Adrenal gland (tissue), 9 donors: ENCODE measurements at regions not wholly inside any gene's neighbourhood (a gene's known extent, or its start where the extent isn't known, plus 50 kb on each side); places are given as distances from the start of the nearest gene placed in this dataset.

Source experiments
- DNase-seq, 7 donors: peaks; one replicate each; pipeline ENCODE4 v3.0.0-alpha.2; 2019 to 2020
- H3K27ac ChIP-seq, 5 donors: fragments of 200-600 bp; sonication (generic) in 4 of 5; 1 replicate in 3 of 5; 2 replicates in 2 of 5; pipeline versions ENCODE4 v1.5.1 to v1.8.0; 2016 to 2020; ENCODE audit warnings: mild to moderate bottlenecking in 1 of 5
- H3K27me3 ChIP-seq: fragments of 200-600 bp; 2 replicates; pipeline ENCODE4 v1.8.0; 2021
- H3K36me3 ChIP-seq, 2 donors: fragments of 200-600 bp; replicated peaks in 1 of 2; 1 replicate in 1 of 2; 2 replicates in 1 of 2; pipeline versions ENCODE4 v1.5.1 to v1.8.0; 2018 to 2022
- H3K4me1 ChIP-seq, 2 donors: fragments of 200-600 bp; replicated peaks in 1 of 2; 1 replicate in 1 of 2; 2 replicates in 1 of 2; pipeline versions ENCODE4 v1.5.1 to v1.8.0; 2018 to 2021
- H3K4me3 ChIP-seq, 4 donors: fragments of 200-600 bp; sonication (generic) in 3 of 4; one replicate each; pipeline ENCODE4 v1.5.1; 2016 to 2018
- H3K9me3 ChIP-seq, 3 donors: fragments of 200-600 bp; sonication (generic) in 1 of 3; replicated peaks in 1 of 3; 1 replicate in 2 of 3; 2 replicates in 1 of 3; pipeline versions ENCODE4 v1.5.1 to v1.8.0; 2016 to 2021
- POLR2A ChIP-seq, 2 donors: fragments of 450-650 bp; IDR thresholded peaks; one replicate each; pipeline ENCODE4 v1.6.1; 2017; ENCODE audit warnings: antibody characterized with exemption in 2 of 2, mild to moderate bottlenecking in 2 of 2, moderate library complexity in 1 of 2
- WGBS, 4 donors: extraction: QIAGEN DNeasy Blood & Tissue Kit in 2 of 4; methylation state at CpG; one replicate each; pipeline versions ENCODE4 v1.1.5 to v1.1.7; 2013 to 2017; 5-methylcytosine and 5-hydroxymethylcytosine counted together
- intact Hi-C, 2 donors: fragments of 100-400 bp; cut with DNase I; formaldehyde crosslinking; loops; one replicate each; pipeline versions ENCODE4 v1.14.1 to v1.15.0; 2022 to 2023
- TF ChIP-seq, protein P1 (sequence below), 6 experiments: fragments of 450-650 bp in 4 of 6; fragments of 200-600 bp in 2 of 6; sonication (generic) in 1 of 6; IDR thresholded peaks; 1 replicate in 5 of 6; 2 replicates in 1 of 6; pipeline versions ENCODE4 v1.5.1 to v1.8.0; 2016 to 2021; ENCODE audit warnings: antibody characterized with exemption in 6 of 6, mild to moderate bottlenecking in 2 of 6, moderate library complexity in 1 of 6
- donor health status: healthy with polysubstance abuse.
- donor health status: Bipolar disorder and iron deficiency.
- donor health status: DM: yes; HTN: yes; CAD: no.
- donor health status: DM: no; HTN: no; CAD: no.
- donor health status: DM: no; HTN: no; CAD: no.

DNA sequence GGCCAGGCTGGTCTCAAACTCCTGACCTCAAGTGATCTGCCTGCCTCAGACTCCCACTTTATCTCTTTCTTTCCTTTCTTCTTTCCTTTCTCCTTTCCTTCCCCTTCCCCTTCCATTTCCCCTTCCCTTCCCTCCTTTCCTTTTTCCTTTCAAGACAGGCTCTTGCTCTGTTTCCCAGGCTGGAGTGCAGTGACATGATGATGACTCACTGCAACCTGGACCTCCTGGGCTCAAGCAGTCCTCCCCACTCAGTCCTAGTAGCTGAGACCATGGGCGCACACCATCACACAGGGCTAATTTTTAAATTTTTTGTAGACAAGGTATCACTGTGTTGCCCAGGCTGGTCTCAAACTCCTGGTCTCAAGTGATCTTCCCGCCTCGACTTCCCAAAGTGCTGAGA, 377.6 kb upstream of the ZFP64 start:
- no peak for DNase-seq
- Histone ChIP-seq H3K4me3 (no peak overlapping the region), H3K27ac (no peak overlapping the region), H3K27me3 (no peaks in the 10 kb centered on the region), H3K9me3 (no peaks in the 10 kb centered on the region), H3K4me1 (no peaks in the 10 kb centered on the region), H3K36me3 (no peaks in the 10 kb centered on the region)
- intact Hi-C loops = no loop called here
- WGBS, 4 donors = 93 to 95% (median 94%) methylated on average over 3 of the region's 3 CpGs
- TF ChIP-seq POLR2A (IDR thresholded peaks at IDR 0.05) = no peak
- TF ChIP-seq, protein P1, sequence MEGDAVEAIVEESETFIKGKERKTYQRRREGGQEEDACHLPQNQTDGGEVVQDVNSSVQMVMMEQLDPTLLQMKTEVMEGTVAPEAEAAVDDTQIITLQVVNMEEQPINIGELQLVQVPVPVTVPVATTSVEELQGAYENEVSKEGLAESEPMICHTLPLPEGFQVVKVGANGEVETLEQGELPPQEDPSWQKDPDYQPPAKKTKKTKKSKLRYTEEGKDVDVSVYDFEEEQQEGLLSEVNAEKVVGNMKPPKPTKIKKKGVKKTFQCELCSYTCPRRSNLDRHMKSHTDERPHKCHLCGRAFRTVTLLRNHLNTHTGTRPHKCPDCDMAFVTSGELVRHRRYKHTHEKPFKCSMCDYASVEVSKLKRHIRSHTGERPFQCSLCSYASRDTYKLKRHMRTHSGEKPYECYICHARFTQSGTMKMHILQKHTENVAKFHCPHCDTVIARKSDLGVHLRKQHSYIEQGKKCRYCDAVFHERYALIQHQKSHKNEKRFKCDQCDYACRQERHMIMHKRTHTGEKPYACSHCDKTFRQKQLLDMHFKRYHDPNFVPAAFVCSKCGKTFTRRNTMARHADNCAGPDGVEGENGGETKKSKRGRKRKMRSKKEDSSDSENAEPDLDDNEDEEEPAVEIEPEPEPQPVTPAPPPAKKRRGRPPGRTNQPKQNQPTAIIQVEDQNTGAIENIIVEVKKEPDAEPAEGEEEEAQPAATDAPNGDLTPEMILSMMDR (IDR thresholded peaks at IDR 0.05) = no peak

DNA sequence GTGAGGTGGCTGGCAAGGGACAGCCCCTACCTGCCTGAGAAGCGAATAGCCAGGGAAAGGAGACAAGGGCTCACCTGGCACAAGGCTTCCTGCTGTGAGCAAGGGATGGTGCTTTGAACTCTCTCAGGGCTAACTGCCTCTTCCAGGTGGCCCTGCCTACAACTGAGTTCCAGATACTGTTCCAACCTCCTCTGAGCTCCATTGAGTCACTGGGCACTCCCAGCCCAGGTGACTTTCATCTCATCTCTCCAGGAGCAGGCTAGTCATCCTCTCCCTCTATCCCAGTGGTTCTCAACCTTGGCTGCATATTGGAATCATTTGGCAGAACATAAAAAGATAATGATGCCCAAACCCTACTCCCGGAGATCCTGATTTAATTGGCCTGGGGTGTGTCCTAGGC, 374.0 kb upstream of the ZFP64 start:
- no peak overlapping the region for H3K27ac ChIP-seq
- TF ChIP-seq POLR2A (IDR thresholded peaks at IDR 0.05) = no peak
- TF ChIP-seq, protein P1 (IDR thresholded peaks at IDR 0.05) = no peak
- no peak for DNase-seq
- H3K4me1 ChIP-seq = no peaks in the 10 kb centered on the region
- H3K36me3 ChIP-seq = no peaks in the 10 kb centered on the region
- H3K27me3 ChIP-seq = no peaks in the 10 kb centered on the region
- H3K9me3 ChIP-seq = no peaks in the 10 kb centered on the region
- no peak overlapping the region for H3K4me3 ChIP-seq
- intact Hi-C loops = no loop called here
- 86 to 100% (median 93%) methylated on average over 2 of the region's 2 CpGs for WGBS, 4 donors

DNA sequence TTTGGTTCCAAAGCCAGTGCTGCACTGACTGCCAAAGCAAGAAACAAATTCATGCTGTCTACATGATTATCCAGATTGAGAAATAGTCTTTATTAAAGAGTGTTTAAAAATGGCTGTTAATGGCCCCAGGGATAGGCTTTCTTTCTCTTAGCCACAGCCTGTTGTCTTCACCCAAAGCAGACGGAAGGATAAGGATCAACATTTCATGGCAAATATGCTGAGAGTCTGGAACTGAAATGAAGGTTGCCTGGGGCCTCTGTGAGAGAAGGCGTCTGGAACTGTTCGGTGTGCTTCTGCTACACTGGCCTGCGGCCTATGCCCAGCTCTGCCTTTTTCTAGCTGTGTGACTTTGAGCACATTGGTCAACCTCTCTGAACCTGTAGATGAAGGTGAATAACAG, 373.0 kb upstream of the ZFP64 start:
- 69 to 92% (median 86%) methylated on average over 4 of the region's 4 CpGs for WGBS, 4 donors
- Histone ChIP-seq H3K36me3 (no peaks in the 10 kb centered on the region), H3K9me3 (no peaks in the 10 kb centered on the region), H3K27me3 (no peaks in the 10 kb centered on the region), H3K4me1 (no peaks in the 10 kb centered on the region), H3K27ac (no peak overlapping the region), H3K4me3 (no peak overlapping the region)
- no peak for TF ChIP-seq POLR2A (IDR thresholded peaks at IDR 0.05)
- TF ChIP-seq, protein P1 (IDR thresholded peaks at IDR 0.05) = no peak
- DNase-seq = no peak
- intact Hi-C loops = no loop called here

DNA sequence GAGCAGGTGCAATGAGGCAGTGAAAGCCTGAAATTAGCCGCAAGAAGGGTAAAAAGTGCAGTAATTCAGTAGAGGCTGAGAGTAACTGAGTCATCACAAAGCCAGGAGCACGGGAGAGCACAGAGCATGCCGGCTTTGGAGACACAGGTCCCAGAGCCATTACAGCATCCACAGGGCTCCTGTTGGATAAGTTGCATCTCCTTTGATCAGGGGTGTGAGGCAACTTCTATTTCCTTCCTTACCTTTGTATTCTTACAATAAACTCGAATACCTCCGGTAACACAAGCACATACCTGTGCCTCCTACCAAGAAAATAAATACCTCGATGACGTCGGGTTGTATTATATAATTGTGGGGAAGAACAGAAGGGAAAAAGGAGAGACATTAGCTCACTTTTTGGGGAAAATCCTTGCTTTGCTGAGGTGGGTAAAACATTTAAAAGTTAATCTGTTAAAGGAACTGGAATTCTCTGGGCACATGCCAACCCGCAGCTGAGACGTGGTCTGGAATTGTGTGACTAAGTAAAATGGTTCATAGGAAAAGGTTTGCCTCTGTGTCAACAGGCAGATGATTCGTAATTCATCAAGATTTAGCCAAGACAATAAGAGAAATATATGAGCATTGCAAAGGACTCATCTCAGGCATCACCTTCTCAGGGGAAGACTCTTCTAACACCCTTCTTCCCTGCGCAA, 360.7 kb upstream of the ZFP64 start:
- no peak for DNase-seq
- H3K36me3 ChIP-seq = no peaks in the 10 kb centered on the region
- intact Hi-C loops = no loop called here
- 61 to 74% (median 66%) methylated on average over 12 of the region's 12 CpGs for WGBS, 4 donors
- TF ChIP-seq, protein P1 (IDR thresholded peaks at IDR 0.05) = no peak
- TF ChIP-seq POLR2A (IDR thresholded peaks at IDR 0.05) = no peak
- H3K4me1 ChIP-seq = no peaks in the 10 kb centered on the region
- no peak overlapping the region for H3K27ac ChIP-seq
- H3K9me3 ChIP-seq = no peaks in the 10 kb centered on the region
- H3K27me3 ChIP-seq = no peaks in the 10 kb centered on the region
- no peak overlapping the region for H3K4me3 ChIP-seq
